Mesodermal cell (in vitro differentiated cells): ENCODE measurements at regions not wholly inside any gene's neighbourhood (a gene's known extent, or its start where the extent isn't known, plus 50 kb on each side); places are given as distances from the start of the nearest gene placed in this dataset.
"Not testable (repeated sequence)": the region's sequence is repeated elsewhere in the genome, so short reads cannot be mapped to it uniquely, and the experiment has no call there.

Source experiments
- H3K27ac ChIP-seq: 2 replicates; pipeline ENCODE4 v1.7.0; 2013; ENCODE audit warnings: mild to moderate bottlenecking, low read depth, low read length, moderate library complexity; ENCODE audit not compliant: severe bottlenecking
- H3K36me3 ChIP-seq: 2 replicates; pipeline ENCODE4 v1.7.1; 2013; ENCODE audit warnings: mild to moderate bottlenecking, low read length, moderate library complexity; ENCODE audit not compliant: control insufficient read depth, insufficient read depth
- H3K4me1 ChIP-seq: one replicate; pipeline ENCODE4 v1.7.1; 2013; ENCODE audit warnings: mild to moderate bottlenecking, low read length; ENCODE audit not compliant: insufficient read depth, control insufficient read depth, poor library complexity, severe bottlenecking
- H3K4me3 ChIP-seq: 2 replicates; pipeline ENCODE4 v1.7.0; 2013; ENCODE audit warnings: low read length, control low read depth, mild to moderate bottlenecking; ENCODE audit not compliant: insufficient read depth, poor library complexity, severe bottlenecking; ENCODE audit errors: extremely low read depth
- H3K9me3 ChIP-seq: 2 replicates; pipeline ENCODE4 v1.7.1; 2013; ENCODE audit warnings: mild to moderate bottlenecking, low read length, moderate library complexity; ENCODE audit not compliant: control insufficient read depth
- WGBS, 2 experiments: methylation state at CpG; one replicate each; pipeline ENCODE4 v1.1.5; 2013; ENCODE audit warnings: missing lambda C conversion rate in 2 of 2; ENCODE audit not compliant: insufficient coverage in 2 of 2; 5-methylcytosine and 5-hydroxymethylcytosine counted together

DNA sequence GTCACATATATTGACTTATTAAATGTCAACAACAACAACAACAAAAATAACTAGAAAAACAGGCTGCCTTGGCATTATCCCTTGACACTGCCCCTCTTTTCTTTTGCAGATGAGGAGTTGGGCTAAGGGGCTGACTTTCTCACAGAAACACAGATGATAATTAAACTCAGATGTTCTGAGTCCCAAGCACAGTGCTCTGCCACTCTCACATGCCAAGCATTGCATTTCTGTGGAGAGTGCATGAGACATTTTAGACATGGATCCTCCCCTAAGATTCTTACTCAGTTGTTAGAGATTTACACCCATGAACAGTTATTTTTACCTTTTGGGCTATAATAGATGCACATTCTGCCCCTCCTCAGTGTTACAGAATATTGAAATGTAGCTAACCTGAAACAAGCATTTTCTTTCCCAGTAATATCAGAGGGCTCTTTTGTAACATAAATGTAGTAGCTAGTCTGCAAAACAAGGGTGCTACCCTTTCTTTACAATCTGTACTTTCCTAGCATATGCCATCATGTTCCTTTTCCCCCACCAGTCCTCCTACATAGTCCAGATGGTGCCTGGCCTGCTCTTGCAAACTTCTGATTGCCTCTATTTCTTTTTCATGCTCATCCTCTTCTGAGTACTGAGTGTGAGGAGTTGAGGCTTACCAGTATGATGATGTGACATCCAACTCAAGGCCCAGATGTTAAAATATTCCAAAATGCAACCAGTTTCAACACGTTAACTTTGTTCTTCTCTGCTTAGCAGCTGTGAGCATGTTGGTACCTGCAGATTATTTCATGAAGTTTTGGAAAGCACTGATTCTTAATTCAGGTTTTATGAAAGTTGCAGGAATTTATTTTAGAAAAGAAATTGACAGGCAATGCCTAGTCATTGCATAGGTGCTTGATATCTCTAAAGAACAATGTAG is 125.0 kb upstream of the ATP2B1 start:
- 89% methylated on average over 1 of the region's 1 CpG; no CpG with 5 or more reads in 1 of the 2 experiments for WGBS, 2 experiments
- Histone ChIP-seq H3K4me3 (no peak overlapping the region), H3K9me3 (no peaks in the 10 kb centered on the region), H3K36me3 (no peaks in the 10 kb centered on the region), H3K27ac (no peak overlapping the region), H3K4me1 (peaks cover 11% of the 10 kb centered on the region)

DNA sequence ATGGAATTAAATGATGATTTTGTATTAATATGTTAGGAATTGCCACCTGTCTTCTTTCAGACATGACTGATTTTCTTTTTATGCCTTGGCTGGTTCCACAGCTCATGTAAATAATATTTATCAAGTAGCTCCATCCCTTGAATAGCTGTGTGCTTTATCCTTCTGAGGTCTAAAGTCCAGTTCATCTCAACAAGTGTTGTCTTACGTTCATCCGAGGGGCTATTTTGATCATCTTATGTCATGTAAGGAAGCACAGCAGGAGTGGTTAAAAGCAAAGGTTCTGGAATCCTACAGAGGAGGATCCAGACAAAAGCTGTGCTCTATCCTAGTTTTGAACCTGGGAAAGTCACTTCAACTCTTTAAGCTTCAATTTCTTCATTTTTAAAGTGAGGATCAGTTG is 123.7 kb upstream of the ATP2B1 start:
- Histone ChIP-seq H3K4me1 (peaks cover 17% of the 10 kb centered on the region), H3K27ac (no peak overlapping the region), H3K36me3 (no peaks in the 10 kb centered on the region), H3K4me3 (no peak overlapping the region), H3K9me3 (no peaks in the 10 kb centered on the region)
- 67 to 85% methylated on average over 1 to 2 of the region's 2 CpGs for WGBS, 2 experiments

DNA sequence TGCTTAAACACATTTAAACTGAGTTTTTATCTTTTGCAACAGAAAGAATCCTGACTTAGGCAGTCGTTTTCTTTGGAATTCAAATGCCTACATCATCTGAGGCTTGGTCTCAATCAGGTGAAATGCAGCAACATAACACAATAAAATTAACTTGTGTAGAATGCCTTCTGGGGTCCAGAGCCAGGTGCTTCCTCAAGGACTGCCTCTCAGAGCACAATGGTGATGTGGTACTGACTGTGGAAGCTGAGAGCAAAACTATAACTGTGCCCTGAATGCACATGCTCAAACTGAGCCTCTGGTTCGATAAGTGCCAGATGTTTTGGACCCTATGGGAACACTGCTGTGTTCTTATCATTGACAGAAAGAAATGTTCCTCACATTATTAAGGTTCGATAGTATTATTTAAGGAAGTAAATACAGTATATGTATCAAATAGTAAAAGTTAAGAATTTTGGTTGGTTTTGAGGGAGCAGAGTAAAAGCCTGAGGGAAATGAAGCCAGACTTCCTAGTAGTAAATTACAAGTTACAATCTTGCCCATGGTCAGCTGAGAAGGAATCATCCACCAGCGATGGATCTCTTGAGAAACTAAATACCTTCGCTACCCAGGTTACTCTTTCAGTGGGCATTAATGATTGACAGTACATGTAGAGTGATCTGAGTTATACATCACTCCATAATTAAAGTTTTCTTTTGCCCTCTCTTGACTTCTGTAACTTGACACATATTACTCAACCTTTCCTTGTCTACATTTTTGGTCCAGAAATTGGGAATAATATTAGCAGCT is 122.9 kb upstream of the ATP2B1 start:
- Histone ChIP-seq H3K4me3 (no peak overlapping the region), H3K4me1 (peaks cover 21% of the 10 kb centered on the region), H3K27ac (no peak overlapping the region), H3K9me3 (no peaks in the 10 kb centered on the region), H3K36me3 (no peaks in the 10 kb centered on the region)
- 88 to 92% methylated on average over 1 to 2 of the region's 5 CpGs for WGBS, 2 experiments

DNA sequence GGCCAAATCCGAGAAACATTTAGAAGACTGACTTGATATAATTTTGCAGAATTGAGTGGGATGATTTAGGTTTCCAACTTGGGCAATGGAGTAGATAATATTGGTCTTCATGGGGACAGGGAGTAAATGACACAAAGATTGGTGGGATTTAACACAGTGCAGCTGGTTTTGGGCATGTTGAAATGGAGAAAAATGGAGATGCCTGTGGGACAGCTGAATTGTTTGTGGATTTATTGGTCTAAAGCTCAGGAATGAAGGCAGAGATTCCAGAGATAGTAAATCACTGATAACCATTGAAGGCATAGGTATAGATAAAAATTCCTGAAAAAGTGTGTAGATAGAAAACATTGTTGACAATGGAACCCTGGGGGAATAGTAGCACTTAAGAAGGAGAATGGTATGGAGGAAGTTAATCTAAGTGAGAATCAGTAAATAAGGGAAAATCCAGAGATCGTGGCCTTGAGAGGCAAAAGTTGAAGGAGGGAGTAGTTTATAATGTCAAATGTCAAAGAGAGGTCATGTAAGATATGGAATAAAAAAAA is 120.9 kb upstream of the ATP2B1 start:
- H3K27ac ChIP-seq = peak overlapping the region; percentile 57
- H3K4me1 ChIP-seq = peaks cover 35% of the 10 kb centered on the region
- WGBS, 2 experiments = 80 to 84% methylated on average over 2 of the region's 2 CpGs
- no peak overlapping the region for H3K4me3 ChIP-seq
- no peaks in the 10 kb centered on the region for H3K9me3 ChIP-seq
- H3K36me3 ChIP-seq = no peaks in the 10 kb centered on the region

DNA sequence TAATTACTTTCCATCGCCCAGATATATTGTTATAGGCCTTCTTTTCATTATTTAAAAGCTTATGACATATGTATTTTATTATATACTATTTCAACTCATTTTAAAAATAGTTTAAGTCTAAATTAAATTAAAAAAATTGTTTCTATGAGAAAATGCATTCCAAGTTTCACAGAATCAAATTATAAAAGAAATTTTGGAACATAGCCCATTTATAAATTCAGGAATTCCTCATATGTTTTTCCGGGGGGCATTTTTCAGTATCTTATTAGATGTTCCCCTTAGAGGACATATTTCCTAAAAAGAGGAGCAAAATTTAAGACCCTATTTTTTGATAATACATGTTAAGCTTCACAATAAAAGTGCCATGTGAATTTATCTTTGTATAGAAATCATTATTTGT is 119.9 kb upstream of the ATP2B1 start:
- no CpG with 5 or more reads among the region's 2 CpGs for WGBS, 2 experiments
- Histone ChIP-seq H3K36me3 (no peaks in the 10 kb centered on the region), H3K27ac (no peak overlapping the region), H3K9me3 (no peaks in the 10 kb centered on the region), H3K4me1 (peaks cover 35% of the 10 kb centered on the region), H3K4me3 (no peak overlapping the region)

DNA sequence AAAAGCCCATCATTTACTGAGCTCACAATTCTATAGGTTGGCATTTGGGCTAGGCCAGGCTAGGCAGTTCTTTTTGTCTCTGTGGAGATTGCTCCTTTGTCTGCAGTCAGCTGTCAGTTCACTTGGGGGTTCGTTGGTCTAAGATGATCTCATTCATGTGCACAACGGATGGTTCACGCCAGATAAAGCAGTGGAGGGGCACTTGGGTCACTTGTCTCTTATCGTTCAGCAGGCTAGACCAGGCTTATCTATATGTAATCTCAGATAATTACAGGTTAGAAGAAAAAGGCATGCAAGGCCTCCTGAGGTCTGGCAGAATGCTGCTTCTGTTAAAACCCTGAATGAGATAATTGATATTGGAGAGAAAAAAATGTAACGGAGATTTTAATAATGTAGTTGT is 119.0 kb upstream of the ATP2B1 start:
- Histone ChIP-seq H3K27ac (peak overlapping the region; percentile 64), H3K4me1 (peaks cover 35% of the 10 kb centered on the region), H3K9me3 (no peaks in the 10 kb centered on the region), H3K36me3 (no peaks in the 10 kb centered on the region), H3K4me3 (no peak overlapping the region)
- WGBS, 2 experiments = 48 to 50% methylated on average over 1 to 4 of the region's 5 CpGs

DNA sequence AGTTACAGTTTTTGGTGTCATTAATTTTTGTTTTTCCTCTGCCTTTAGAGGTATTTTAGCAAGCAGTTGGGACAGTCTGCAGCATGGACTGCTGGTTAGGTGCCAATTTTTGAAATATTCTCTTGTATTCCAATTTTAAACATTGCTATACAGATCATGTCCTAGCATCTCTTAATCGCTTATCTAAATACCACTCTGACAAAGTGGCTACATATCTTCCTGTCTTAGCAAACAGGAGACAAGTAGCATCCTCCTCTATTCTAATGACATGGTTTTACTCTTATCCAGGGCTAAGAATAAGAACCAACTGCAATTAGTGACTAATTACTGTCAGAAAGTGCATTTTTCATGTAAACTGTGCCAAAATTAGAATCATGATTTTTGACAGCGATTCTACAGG is 117.8 kb upstream of the ATP2B1 start:
- Histone ChIP-seq H3K36me3 (no peaks in the 10 kb centered on the region), H3K4me3 (no peak overlapping the region), H3K9me3 (no peaks in the 10 kb centered on the region), H3K4me1 (peaks cover 35% of the 10 kb centered on the region), H3K27ac (peak overlapping the region; percentile 64)
- 63 to 100% methylated on average over 1 of the region's 2 CpGs for WGBS, 2 experiments

DNA sequence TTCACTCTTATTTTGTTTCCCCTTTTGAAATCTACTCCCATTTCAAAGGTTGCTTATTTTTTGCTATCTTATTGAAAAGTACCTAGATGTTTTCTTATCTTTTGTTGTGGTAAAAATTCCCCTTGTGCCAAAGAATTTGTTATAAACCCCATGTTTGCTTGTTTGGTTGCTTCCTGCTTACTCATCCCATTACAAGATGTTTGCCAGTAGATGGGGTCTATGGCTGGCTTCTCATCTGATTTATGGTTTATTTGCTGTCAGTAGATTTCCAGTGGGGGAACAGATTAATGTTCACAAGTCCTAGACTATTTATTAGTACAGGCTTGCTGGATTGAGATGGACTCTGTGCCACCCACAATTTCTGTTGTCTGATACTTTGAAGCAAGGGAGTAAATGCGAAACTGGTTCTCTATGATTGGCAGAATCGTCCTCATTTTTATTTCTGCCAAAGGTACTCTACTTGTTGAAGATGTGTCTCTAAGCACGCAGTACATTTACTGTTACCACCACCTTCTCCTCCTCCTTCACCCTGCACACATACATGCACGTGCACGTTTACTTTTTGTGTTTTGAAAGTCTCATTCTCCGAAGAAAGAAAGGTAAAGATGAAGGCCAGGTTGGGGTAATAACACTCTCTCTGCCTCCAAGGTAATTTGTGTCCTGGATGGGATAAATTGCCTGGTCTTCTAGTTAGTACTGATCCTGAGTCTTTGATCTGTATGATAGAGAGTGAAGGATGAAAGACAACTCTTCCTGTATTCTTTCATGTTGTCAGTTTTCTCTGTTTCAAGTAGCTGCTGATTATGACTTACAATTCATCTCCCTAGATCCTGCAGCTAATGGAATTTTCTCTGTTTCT is 117.2 kb upstream of the ATP2B1 start:
- WGBS, 2 experiments = 94 to 100% methylated on average over 2 of the region's 6 CpGs
- no peaks in the 10 kb centered on the region for H3K36me3 ChIP-seq

DNA sequence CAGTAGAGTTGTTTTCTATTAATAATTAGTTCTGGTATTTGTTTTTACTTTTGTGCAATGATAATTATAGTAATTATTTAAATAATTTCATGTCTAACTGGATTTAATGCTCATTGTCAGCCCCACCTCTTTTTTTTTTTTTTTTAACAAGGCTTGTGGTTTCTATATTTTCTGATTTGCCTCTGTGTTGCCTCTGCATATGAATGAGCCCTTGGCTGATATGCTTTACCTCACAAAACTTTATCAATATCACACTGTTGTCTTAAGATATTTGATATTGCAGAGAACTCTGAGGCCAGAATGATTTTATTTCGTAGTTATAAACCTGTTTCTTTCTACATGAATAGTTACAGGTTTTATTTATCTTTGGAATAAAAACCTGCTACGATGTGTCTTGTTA is 116.2 kb upstream of the ATP2B1 start:
- WGBS, 2 experiments = no CpG with 5 or more reads among the region's 2 CpGs
- Histone ChIP-seq H3K4me1 (peaks cover 35% of the 10 kb centered on the region), H3K36me3 (no peaks in the 10 kb centered on the region), H3K4me3 (no peak overlapping the region), H3K27ac (no peak overlapping the region), H3K9me3 (no peaks in the 10 kb centered on the region)

More for the DNA sequence above, 117.2 kb upstream of the ATP2B1 start:
- Histone ChIP-seq H3K9me3 (no peaks in the 10 kb centered on the region), H3K4me3 (no peak overlapping the region), H3K27ac (peak overlapping the region; percentile 64), H3K4me1 (peaks cover 35% of the 10 kb centered on the region)

DNA sequence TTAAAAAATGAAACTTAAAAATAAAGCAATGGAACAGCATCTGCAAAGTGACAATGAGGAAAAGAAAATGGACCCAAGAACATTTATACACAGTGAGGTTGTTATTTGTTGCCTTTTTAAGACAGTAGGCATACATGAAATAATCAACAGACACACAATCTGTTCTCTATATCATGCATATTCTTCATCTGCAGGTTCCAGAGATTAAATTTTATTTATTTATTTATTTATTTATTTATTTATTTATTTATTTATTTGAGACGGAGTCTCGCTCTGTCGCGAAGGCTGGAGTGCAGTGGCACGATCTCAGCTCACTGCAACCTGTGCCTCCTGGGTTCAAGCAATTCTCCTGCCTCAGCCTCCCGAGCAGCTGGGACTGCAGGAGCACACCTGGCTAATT is 114.4 kb upstream of the ATP2B1 start:
- not testable (repeated sequence) for H3K27ac ChIP-seq, H3K9me3 ChIP-seq, H3K36me3 ChIP-seq, H3K4me3 ChIP-seq
- peaks cover 30% of the 10 kb centered on the region for H3K4me1 ChIP-seq
- WGBS, 2 experiments = 91% methylated on average over 6 of the region's 6 CpGs; no CpG with 5 or more reads in 1 of the 2 experiments
